C4-2B (cell line): ENCODE measurements at regions not wholly inside any gene's neighbourhood (a gene's known extent, or its start where the extent isn't known, plus 50 kb on each side); places are given as distances from the start of the nearest gene placed in this dataset.

ENCODE experiments used
- ZFX ChIP-seq: fragments of 450-650 bp; IDR thresholded peaks from 2 replicates; pipeline ENCODE4 v1.6.1; 2017
- TF ChIP-seq, protein P1 (sequence below): fragments of 450-650 bp; conservative IDR thresholded peaks from 2 replicates; pipeline ENCODE4 v1.5.1; 2017; ENCODE audit warnings: mild to moderate bottlenecking

DNA sequence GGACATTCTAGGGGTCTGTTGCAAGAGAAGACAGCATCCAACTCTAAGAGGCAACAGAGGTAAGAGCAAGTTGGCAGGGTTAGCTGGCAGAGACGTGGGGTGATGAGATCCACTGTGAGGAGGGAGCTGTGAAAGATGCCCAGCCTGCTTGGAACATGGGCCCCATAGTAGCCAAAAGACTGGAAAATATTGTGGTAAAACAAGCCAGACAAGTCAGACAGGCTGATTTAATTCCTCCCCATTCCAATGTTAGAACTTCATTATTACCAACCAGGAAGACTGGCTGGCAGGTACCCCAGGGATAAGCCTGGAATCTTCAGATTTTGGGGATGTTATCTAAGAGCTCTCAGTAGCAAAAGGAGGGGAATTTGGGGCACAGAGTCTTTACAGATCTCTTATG, 181.3 kb downstream of the SEC61B start:
- TF ChIP-seq, protein P1, sequence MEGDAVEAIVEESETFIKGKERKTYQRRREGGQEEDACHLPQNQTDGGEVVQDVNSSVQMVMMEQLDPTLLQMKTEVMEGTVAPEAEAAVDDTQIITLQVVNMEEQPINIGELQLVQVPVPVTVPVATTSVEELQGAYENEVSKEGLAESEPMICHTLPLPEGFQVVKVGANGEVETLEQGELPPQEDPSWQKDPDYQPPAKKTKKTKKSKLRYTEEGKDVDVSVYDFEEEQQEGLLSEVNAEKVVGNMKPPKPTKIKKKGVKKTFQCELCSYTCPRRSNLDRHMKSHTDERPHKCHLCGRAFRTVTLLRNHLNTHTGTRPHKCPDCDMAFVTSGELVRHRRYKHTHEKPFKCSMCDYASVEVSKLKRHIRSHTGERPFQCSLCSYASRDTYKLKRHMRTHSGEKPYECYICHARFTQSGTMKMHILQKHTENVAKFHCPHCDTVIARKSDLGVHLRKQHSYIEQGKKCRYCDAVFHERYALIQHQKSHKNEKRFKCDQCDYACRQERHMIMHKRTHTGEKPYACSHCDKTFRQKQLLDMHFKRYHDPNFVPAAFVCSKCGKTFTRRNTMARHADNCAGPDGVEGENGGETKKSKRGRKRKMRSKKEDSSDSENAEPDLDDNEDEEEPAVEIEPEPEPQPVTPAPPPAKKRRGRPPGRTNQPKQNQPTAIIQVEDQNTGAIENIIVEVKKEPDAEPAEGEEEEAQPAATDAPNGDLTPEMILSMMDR = no peak
- no peak for TF ChIP-seq ZFX
